ENCODE measurements at regions not wholly inside any gene's neighbourhood (a gene's known extent, or its start where the extent isn't known, plus 50 kb on each side); places are given as distances from the start of the nearest gene placed in this dataset.
"Not testable (repeated sequence)": the region's sequence is repeated elsewhere in the genome, so short reads cannot be mapped to it uniquely, and the experiment has no call there.

- no peak for TF ChIP-seq CTCF (IDR thresholded peaks at IDR 0.05; ENCODE audit: low read length, missing control alignments)
- H3K4me3 ChIP-seq (replicated peaks; ENCODE audit: low read depth, low read length) = no peak overlapping the region
- DNase-seq (ENCODE audit: low read depth) = no peak
These were observed 50.2 kb downstream of the SMIM38 start for GRCh38 chr11:69205743-69206612.

GRCh38 chr11:69206613-69206965, 50.9 kb downstream of the SMIM38 start:
- not testable (repeated sequence) for DNase-seq (ENCODE audit: low read depth); H3K4me3 ChIP-seq (replicated peaks; ENCODE audit: low read depth, low read length)

DNA sequence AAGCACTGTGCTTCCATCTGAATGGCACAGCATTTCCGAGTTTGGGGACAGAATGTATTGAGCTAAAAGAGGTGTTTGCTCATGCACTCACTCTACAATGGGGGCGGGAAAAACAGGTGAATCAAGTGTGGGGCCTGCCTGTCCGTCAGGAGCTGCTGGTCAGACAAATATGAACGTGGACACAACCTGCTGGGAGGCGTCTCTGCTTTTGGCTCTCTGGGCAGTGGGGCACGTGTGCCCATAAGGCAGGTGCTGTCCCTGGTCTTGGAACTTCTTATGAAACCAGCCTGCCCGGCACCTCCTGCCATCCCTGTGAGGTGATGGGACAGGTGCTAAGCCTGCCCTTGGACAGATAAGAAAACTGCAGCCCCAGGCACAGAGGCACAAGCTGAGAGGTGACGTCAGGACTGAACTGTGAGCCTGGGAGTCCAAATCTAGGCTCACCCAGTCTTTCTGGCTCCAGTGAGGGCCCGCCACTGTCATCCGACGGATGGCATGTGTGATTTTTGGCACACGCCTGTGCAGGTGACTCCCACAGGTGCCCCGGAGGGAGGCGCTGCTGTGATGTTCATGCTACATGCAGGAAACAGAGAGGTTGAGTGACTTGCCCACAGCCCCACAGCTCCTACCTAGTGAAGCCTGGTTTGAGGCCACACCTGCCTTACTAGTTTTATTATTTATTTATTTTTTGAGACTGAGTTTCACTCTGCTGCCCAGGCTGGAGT, 51.6 kb downstream of the SMIM38 start:
- TF ChIP-seq CTCF (IDR thresholded peaks at IDR 0.05; ENCODE audit: low read length, missing control alignments) = no peak
- DNase-seq (ENCODE audit: low read depth) = no peak
- no peak overlapping the region for H3K4me3 ChIP-seq (replicated peaks; ENCODE audit: low read depth, low read length)

GRCh38 chr11:69208190-69209037, 52.7 kb downstream of the SMIM38 start:
- DNase-seq (ENCODE audit: low read depth) = no peak
- no peak for TF ChIP-seq CTCF (IDR thresholded peaks at IDR 0.05; ENCODE audit: low read length, missing control alignments)
- no peak overlapping the region for H3K4me3 ChIP-seq (replicated peaks; ENCODE audit: low read depth, low read length)

- no peak for TF ChIP-seq CTCF (IDR thresholded peaks at IDR 0.05; ENCODE audit: low read length, missing control alignments)
- DNase-seq (ENCODE audit: low read depth) = no peak
These were observed 53.3 kb downstream of the SMIM38 start for GRCh38 chr11:69209038-69209350.

DNA sequence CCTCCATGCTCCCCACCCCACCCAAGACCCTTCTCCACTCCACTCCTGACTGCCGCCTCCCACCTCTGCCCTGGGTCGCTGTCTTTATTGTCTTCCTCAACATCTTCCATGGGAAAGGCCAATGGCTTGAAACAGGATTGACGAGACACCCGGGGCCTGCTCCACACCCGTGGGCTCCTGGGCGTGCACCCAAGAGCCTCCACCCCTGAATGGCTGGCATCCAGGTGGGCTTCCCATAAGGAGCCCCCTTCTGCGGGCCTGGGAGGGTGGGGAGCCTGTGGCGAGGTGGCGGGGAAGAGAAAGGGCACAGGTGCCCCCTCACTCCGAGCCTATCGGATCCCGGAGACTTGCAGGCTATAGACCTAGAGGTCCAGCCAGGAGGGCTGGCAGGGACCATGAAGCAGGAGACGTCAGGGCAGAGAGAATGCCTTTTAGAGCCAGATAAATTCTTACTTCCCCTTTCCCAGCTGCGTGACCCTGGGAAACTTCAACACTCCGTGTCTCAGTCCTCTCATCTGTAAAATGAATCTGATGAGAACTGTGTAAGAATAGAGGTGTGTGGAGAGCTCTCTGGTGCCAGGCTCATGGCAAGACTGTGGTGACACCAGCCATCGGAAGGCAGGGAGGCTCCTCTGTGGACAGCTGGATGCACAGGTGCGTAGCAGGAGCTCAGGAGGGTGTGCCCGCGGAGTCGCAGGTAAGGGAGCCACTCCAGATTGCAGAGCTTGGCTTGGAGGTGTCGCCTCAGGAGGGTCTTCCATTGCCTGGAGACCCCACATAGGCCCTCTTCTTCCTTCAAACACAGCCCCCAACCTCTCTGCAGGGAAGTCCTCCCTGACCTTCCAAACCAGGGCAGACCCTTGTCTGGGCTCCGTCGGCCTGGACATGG, 53.9 kb downstream of the SMIM38 start:
- no peak for TF ChIP-seq CTCF (IDR thresholded peaks at IDR 0.05; ENCODE audit: low read length, missing control alignments)
- no peak for DNase-seq (ENCODE audit: low read depth)
- H3K4me3 ChIP-seq (replicated peaks; ENCODE audit: low read depth, low read length) = no peak overlapping the region

More at GRCh38 chr11:69209038-69209350, 53.3 kb downstream of the SMIM38 start:
- no peak overlapping the region for H3K4me3 ChIP-seq (replicated peaks; ENCODE audit: low read depth, low read length)

All from fibroblast of pulmonary artery (primary cell).